GM18502 (cell line): ENCODE measurements at regions not wholly inside any gene's neighbourhood (a gene's known extent, or its start where the extent isn't known, plus 50 kb on each side); places are given as distances from the start of the nearest gene placed in this dataset.
"Not testable (repeated sequence)": the region's sequence is repeated elsewhere in the genome, so short reads cannot be mapped to it uniquely, and the experiment has no call there.

Source experiments
- ATAC-seq: cut with Tn5 transposase; IDR thresholded peaks from one replicate; pipeline ENCODE4 v1.9.1; 2021; ENCODE audit warnings: mild to moderate bottlenecking; ENCODE audit not compliant: unreplicated experiment, poor library complexity

DNA sequence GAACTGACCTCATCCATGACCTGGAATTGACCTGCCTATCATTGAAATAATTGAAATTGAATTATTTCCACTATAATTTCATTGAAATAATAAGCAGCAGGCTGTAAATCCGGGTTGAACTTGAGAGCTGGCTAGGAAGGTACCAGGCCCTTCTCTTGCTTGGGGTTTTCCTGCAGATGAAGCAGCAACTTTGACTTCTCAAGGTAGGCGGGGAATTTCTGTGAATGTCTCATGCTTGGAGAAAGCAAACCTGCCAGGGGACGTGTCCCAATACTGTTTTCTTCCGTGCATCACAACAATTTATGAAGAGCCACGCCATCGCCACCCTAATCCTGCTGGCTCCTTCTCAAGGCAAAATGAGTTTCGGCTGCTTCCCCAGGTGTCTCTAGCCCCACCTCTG is 97.5 kb upstream of the XYLT1 start:
- ATAC-seq: no peak

DNA sequence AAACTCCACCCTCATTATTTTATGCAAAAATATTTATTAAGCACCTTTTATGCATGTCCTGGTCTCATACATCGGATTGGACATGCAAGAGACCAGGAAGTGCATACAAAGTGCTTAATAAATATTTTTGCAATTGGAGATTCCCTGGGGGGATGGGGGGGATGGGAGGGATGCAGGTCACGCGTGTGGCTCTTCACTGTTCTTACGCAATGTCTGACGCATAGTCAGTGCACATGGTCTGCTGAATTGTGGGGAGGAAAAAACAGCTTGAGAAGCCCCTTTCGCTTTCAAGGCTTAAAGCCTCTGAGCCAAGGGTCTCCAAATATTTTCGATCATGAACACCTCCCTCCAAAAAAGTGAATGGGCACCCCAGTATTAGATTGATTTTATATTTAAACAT is 96.7 kb upstream of the XYLT1 start:
- no peak for ATAC-seq

DNA sequence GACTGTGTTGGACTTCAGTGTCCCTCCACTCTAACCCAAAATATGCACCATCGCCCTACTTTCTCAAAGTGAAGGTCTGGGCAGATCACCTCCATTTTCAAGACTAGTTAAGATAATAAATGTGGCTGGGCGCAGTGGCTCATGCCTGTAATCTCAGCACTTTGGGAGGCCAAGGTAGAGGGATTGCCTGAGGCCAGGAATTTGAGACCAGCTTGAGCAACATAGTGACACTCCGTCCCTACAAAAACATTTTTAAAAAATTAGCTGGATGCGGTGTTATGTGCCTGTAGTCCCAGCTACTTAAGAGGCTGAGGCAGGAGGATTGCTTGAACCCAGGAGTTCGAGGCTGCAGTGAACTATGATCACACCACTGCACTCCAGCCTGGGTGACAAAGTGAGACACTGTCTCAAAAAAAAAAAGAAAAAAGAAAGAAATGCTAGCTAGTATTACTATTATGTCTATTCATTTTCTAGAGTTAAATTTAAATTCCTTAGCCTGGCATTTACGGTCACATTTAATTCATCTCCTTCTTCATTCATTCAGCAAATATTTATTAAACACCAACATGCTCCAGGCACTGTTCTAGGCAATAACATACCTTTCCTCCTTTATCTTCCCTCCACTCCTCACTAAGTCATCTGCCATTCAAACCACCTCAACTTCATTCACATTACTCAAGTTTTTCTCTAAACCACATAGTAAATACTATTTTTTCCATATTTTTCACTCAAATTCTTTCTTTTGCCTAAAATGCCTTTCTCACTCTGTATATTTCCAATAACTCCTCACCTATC is 96.1 kb upstream of the XYLT1 start:
- ATAC-seq: no peak

DNA sequence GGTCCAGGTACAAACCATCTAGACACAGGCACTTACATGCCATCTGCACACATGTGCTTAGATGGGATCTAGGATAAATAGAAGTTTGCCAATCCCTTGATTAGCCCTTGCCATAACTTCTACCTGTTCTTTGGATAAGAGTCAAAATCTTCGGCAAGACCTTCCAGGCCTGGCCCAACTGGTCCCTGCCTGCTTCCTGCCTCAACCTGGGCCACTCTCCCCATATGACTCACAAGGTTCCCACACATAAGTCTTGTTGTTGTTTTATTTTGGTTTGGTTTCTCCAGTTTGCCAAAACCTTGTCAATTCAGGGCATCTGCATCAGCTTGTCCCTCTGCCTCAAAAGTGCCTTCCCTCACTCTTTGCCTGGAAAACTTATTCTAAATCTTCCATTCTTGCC is 95.3 kb upstream of the XYLT1 start:
- no peak for ATAC-seq

DNA sequence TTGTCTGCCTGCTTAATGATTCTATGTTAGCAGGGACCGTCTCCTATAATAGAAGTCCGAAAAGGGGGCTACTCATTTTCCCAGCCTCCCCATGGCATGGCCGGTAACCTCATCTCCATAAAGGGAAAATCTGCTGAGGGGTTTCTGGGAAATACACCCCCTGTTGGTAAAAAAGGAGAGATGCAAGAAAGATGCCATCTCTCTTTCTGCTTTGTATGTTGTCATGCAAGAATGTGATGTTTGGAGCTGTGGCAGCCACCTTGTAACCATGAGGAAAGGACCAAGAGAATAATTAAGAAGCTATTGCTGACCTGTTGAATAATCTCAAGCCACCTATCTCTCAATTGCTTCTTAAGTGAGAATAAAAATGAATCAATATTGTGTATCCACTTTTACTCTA is 94.8 kb upstream of the XYLT1 start:
- no peak for ATAC-seq

DNA sequence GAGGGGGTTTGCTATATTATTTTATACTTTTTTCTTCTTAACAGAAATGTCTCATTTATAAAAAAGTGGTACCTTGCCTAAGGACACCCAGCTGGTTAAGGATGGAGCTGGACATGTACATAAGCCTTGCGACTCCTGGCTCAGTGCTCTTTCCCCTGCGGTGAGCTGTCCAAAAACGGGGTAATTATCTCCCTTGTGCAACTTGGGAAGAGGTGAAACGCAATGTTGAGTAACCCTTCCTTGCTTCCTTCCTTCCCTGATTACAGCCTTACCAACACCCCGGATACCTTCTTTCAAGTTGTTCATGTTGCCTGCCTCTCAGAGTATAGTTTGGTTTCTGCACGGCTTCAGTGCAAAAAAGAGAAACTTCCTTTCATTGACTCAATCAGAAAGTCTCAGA is 94.1 kb upstream of the XYLT1 start:
- ATAC-seq: no peak

DNA sequence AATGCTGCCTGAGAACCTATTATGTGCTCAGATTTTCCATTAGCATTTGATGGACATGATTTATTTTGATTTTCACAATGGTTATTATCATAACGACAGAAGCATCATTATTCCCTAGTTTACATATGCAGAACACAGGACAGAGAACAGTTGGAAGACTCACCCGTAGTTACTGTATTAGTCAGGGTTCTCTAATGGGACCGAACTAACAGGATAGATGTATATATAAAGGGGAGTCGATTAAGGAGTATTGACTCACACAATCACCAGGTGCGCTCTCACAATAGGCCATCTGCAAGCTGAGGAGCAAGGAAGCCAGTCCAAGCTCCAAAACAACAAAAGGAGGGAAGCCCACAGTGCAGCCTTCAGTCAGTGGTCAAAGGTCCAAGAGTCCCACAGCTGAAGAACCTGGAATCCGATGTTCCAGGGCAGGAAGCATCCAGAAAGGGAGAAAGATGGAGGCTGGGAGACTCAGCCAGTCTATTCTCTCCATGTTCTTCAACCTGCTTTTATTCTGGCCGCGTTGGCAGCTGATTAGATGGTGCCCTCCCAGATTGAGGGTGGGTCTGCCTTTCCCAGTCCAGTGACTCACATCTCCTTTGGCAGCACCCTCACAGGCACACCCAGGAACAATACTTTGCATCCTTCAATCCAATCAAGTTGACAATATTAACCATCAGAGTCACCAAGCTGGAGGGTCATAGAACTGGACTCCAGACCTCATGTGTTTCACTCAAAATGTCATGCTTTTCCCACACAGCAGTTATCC is 92.7 kb upstream of the XYLT1 start:
- ATAC-seq: no peak

DNA sequence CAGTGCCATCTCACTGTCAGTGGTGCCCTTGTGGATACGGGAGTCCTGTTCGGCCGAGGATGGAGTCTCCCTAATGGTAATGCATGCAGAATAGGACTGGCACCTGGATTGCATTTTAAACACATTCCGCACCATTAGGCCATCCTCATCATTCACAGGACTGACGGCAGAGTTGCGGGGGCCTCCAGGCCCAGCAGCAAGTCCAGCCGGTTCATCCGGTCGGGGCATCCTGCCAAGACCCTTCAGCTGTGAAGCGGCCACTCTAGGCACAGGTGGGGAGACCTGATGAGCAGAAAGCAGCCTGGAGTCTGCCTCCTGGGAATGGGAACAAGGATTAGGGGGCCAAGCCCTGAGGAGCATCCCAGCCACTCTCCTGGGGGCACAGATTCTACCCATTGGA is 90.3 kb upstream of the XYLT1 start:
- ATAC-seq: no peak

DNA sequence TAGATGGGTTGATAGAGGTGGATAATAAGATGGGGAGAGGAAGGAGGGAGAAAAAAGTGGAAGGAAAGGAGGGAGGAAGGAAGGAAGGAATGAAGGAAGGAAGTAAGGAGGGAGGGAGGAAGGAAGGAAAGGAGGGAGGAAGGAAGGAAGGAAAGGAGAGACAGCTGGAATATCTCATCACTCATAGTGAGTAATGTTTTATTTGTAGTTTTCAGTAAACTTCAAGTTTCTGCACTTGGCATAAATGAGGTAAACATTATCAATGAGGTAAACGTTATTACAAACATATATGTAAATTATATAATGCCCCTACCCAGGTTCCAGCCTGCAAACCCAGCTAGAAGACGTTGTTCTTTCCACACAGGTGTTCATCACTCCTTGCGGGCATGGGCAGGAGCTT is 89.8 kb upstream of the XYLT1 start:
- ATAC-seq: no peak

DNA sequence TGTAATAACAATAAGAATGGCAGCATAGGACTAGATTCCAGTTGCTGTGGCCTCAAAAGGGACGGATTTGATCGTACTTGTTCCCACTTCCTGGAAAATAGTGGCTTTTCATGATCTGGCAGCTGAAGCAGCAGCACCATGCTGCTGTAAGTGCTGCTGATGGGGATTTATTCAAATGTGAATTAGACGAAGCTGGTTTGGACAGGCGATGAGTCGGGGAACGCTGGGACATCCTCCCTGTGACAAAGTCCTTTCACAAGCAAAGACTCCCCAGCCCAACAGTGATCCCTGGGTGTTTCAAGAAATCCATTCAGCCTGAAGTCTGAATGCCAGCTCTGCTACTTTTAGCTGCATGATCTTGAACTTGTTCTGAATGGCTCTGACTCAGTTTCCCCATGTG is 88.6 kb upstream of the XYLT1 start:
- no peak for ATAC-seq

DNA sequence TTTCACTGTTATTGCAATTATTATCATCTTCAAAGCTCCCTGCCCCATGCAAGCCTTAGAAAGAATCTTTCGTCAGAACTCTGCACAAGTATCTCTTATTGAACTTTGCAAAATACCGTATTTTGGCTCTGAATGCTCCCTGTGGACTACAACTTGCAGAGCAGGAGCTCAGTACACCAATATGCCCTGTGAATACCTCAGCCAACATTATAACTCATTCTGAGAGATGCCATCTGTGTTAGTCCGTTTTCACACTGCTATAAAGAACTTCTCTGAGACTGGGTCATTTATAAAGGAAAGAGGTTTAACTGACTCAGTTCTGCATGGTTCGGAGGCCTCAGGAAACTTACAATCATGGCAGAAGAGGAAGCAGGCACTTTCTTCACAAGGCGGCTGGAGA is 87.2 kb upstream of the XYLT1 start:
- ATAC-seq: no peak

DNA sequence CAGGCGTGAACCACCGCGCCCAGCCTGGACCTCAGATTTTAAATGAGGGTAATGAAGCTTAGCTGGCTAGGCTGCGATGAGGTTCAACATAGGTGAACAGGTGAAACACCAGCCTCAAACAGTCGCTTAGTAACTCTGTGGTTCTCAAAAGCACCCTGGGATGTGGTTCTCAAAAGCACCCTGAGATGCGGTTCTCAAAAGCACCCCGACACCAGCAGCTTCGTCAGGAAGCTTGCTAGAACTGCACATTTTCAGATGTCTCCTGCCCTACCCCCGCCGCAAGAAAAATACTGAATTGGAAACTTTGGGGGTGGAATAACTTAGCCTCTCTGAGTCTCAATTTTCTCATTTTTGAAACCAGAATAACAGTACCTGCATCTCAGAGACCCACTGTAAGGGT is 86.7 kb upstream of the XYLT1 start:
- ATAC-seq: no peak

DNA sequence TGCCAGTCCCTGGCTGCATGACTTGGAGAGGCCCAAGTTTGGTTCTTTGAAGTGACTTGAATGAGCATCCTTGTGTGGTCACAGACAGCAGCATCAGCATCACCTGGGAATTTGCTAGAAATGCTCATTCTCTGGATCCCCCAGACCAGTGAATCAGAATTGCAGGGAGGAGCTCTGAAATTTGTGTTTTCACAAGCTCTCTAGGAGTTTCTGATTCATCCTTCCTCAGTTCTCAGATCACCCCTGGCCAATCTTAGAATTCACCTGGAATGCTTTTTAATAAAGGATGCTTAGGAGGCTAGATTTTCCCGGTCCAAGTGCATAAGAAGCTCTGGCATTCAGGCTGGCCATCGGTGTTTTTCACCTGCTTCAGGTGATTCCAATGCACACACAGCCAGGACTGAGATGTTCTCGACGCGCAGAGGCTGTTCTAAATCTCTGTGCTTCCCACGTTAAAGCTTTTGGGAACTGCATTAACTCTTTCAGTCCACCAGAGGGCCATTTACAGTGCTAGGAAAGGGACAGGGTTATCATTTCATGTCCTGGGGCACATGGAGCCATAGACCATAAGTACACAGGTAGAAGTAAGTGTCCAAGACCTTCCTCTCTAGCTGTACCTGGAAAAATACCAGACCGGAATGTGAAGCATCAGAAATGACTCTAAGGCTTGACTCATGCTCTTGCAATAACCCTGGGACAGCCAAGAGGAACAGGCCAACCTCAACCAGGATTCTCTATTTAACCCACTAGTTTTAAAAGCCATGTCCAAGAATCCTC is 85.7 kb upstream of the XYLT1 start:
- no peak for ATAC-seq

DNA sequence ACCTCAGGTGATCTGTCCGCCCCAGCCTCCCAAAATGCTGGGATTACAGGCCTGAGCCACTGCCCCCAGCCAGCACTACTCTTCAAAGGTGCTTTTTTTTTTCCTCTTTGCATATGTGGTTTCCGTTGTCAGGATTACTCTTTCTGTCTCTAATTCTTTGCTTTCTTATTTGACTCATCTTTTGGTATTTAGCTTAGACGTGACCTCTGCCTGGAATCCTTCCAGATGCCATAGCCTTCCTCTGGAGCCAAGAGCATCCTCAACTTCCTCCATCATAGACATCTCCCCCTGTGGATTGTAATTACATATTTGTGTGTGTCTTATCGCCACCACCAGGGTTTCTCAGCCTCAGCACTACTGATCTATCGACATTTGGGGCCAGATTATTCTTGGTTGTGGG is 84.4 kb upstream of the XYLT1 start:
- no peak for ATAC-seq

DNA sequence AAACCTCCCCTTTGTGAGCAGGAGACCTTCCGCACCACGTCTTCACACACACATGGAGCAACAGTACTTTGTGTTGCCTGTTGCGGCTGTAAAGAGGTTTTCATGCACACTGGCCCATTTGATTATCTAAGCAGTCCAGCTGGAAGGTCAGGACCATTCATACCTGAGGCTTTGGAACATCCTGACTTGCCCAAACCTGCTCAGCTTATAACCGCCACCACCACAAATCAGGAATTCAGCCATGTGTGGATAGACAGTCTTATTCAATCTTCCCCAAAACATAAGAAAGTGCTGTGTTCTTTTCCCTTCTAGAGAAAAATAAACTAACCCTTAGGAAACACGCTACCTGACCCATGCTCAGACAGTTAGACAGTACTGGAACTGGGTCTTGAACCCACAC is 81.6 kb upstream of the XYLT1 start:
- no peak for ATAC-seq

DNA sequence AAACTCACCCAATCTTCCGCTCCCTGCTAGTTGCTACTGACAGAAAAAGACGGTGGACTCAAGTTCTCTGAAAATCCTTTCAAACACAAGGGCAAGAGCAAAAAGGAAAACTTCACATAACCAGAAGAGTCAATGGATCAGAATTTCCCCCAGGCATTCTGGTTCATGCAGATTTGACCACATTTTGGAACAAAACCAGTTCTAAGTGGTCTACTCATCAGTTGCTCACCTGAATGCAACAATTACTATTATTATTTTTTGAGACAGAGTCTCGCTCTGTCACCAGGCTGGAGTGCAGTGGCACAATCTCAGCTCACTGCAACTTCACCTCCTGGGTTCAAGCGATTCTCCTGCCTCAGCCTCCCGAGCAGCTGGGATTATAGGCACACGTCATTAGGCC is 80.9 kb upstream of the XYLT1 start:
- ATAC-seq: not testable (repeated sequence)

DNA sequence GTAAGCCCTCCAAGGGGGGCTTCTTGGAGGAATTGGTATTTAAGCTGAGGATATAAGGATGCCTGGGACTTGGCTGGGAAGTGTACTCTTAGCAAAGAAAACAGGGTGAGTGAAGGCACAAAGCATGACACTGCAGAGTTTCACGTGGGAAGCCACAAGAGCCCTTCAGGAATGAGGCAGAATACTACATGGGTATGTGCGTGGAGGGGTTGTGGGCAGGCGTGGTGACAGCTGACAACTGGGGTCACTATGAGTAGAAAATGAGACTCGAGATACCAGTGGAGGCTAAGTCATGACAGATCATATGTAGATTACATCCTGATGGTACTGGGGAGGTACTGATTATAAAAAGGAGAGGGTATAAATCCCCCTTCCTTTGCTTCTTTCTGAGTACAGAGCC is 78.1 kb upstream of the XYLT1 start:
- no peak for ATAC-seq

DNA sequence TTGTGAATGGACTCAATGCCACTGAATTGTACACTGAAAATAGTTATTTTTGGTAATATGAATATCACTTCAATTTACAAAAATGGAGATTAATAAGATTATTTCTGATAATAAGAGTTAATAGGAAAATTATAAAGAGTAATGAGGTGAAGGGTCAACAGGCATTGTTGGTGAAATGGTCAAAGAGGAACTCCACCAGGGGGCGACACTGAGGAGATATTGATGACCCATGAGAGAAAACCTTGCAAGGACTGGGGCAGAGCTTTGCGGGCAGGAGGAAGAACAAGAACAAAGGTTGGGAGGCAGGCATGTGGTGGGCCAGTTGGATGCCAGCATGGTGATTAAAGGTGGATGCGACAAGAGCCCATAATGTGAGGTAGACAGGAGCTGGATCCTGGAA is 74.0 kb upstream of the XYLT1 start:
- ATAC-seq: no peak

DNA sequence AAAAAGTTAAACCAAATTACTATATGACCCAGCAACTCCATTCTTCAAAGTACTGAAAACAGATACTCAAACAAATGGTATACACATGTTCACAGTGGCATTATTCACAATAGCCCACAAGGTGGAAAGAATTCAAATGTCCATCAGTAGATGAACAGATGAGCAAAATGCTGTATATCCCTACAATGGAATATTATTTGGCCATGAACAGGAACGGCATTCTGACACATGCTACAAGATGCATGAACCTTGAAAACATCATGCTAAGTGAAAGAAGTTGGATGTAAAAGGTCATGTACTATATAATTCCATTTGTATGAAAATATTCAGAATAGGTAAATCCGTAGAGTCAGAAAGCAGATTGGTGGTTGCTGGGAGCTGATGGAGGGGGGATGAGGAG is 73.5 kb upstream of the XYLT1 start:
- ATAC-seq: no peak

DNA sequence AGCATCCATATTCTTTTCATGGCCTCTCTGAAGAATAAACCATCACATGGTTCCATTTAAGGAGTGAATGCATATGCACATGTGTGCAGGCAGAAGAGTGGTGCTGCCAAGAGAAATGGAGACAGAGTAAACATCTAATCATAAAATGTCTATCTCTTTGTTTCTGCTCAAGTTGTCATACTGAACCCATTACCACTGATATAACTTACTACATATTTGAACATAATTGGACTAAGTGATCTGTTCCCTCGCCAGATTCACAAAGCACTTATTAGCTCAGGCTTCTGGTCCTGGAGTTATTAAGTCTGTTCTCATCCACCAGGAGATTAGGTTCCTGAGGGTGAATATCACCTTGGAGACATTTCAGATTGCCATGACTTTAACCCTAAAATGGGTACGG is 72.3 kb upstream of the XYLT1 start:
- no peak for ATAC-seq

DNA sequence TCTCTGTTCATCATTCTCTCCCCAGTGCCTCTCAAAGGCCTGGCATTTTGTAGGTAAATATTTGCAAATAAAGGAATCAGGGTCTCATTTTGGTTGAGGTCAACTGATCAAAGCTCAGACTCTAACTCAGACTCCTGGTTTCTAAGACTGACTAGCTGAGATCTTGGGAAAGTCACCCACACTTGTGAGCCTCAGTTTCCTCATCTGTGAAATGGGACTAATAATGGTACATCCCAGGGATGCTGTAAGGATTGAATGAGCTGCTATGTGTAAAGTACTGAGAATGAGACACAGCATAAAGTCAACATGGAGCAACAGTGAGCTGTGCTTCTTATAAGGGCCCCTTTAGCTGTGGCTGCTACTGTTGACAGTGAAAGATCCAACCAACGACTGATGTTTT is 70.6 kb upstream of the XYLT1 start:
- ATAC-seq: no peak
